A549 (cell line): ENCODE measurements at regions not wholly inside any gene's neighbourhood (a gene's known extent, or its start where the extent isn't known, plus 50 kb on each side); places are given as distances from the start of the nearest gene placed in this dataset.

Experiments
- CHD4 ChIP-seq: fragments of 200-600 bp; sonication (generic); IDR thresholded peaks from 2 replicates; pipeline ENCODE4 v1.6.1; 2016; ENCODE audit warnings: antibody characterized with exemption, mild to moderate bottlenecking, borderline replicate concordance
- ESRRA ChIP-seq: fragments of 150-350 bp; IDR thresholded peaks from 2 replicates; pipeline ENCODE4 v1.6.1; 2014; ENCODE audit warnings: mild to moderate bottlenecking, low read length, borderline replicate concordance
- POLR2A ChIP-seq: IDR thresholded peaks from 2 replicates; pipeline ENCODE4 v1.6.1; 2012; ENCODE audit warnings: mild to moderate bottlenecking, low read length
- TFCP2L1 ChIP-seq: fragments of 250-450 bp; sonication (Bioruptor Pico); IDR thresholded peaks from 2 replicates; pipeline ENCODE4 v1.5.0; 2021; ENCODE audit warnings: mild to moderate bottlenecking
- TF ChIP-seq, protein P1 (sequence below): fragments of >200 bp; sonication (Bioruptor Twin); formaldehyde crosslinking; IDR thresholded peaks from 3 replicates; pipeline ENCODE4 v1.5.1; 2016
- TF ChIP-seq, protein P2 (sequence below): fragments of 450-650 bp; IDR thresholded peaks from 2 replicates; pipeline ENCODE4 v1.6.1; 2014; ENCODE audit warnings: antibody characterized with exemption

DNA sequence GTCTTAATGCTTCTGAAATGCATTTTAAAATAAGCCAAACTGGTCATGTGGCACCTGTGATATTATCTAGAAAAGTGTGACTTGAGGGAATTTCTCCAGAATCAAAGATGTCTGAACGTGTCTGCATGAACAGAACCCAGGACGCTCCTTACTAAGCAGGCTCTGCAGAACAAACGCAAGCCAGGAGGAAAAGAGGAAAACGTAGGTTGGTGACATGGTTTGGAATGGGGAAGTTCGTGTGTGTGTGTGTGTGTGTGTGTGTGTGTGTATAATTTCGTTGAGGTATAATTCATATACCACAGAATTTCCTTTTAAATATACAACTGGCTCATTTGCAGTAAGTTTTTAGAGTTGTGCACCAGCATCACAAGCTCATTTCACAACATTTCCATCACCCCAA lies 200.5 kb upstream of the FOXQ1 start:
- no peak for TF ChIP-seq POLR2A
- TF ChIP-seq, protein P1, sequence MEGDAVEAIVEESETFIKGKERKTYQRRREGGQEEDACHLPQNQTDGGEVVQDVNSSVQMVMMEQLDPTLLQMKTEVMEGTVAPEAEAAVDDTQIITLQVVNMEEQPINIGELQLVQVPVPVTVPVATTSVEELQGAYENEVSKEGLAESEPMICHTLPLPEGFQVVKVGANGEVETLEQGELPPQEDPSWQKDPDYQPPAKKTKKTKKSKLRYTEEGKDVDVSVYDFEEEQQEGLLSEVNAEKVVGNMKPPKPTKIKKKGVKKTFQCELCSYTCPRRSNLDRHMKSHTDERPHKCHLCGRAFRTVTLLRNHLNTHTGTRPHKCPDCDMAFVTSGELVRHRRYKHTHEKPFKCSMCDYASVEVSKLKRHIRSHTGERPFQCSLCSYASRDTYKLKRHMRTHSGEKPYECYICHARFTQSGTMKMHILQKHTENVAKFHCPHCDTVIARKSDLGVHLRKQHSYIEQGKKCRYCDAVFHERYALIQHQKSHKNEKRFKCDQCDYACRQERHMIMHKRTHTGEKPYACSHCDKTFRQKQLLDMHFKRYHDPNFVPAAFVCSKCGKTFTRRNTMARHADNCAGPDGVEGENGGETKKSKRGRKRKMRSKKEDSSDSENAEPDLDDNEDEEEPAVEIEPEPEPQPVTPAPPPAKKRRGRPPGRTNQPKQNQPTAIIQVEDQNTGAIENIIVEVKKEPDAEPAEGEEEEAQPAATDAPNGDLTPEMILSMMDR: no peak
- TF ChIP-seq, protein P2, sequence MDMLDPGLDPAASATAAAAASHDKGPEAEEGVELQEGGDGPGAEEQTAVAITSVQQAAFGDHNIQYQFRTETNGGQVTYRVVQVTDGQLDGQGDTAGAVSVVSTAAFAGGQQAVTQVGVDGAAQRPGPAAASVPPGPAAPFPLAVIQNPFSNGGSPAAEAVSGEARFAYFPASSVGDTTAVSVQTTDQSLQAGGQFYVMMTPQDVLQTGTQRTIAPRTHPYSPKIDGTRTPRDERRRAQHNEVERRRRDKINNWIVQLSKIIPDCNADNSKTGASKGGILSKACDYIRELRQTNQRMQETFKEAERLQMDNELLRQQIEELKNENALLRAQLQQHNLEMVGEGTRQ: no peak
- TF ChIP-seq ESRRA: no peak
- TF ChIP-seq CHD4: no peak
- no peak for TF ChIP-seq TFCP2L1
